OCI-LY7 (cell line): ENCODE measurements at regions not wholly inside any gene's neighbourhood (a gene's known extent, or its start where the extent isn't known, plus 50 kb on each side); places are given as distances from the start of the nearest gene placed in this dataset.

Source experiments
- BruUV-seq: library from RNA; stranded (reverse); fragments of 400-500 nt; replicated peaks from 2 replicates; lab custom pipeline; 2021; lab: Mats Ljungman, UMichigan
- CTCF ChIA-PET: fragments of 300-600 bp; sonication (Branson Sonifier 250); formaldehyde crosslinking; loops from one replicate; lab custom pipeline; 2022; ENCODE audit warnings: antibody characterized with exemption; ENCODE audit not compliant: unreplicated experiment; lab: Charles Lee
- POLR2A ChIA-PET: fragments of 300-600 bp; sonication (Branson Sonifier 250); formaldehyde crosslinking; loops from one replicate; lab custom pipeline; 2022; ENCODE audit warnings: antibody characterized with exemption; lab: Charles Lee
- DNase-seq: peaks from one replicate; pipeline ENCODE4 v3.0.0-alpha.2; 2015; ENCODE audit warnings: low spot score
- H2AFZ ChIP-seq: fragments of 200-600 bp; sonication (generic), shearing (Covaris generic); 2 replicates; pipeline ENCODE4 v1.6.1; 2014; ENCODE audit warnings: mild to moderate bottlenecking, antibody characterized with exemption, low read length, moderate library complexity
- H3K27ac ChIP-seq: fragments of 200-600 bp; sonication (generic); 2 replicates; pipeline ENCODE4 v1.5.1; 2014; ENCODE audit warnings: mixed run types, low read depth, mild to moderate bottlenecking, moderate library complexity, low read length, inconsistent platforms; ENCODE audit not compliant: poor library complexity, severe bottlenecking
- H3K36me3 ChIP-seq: fragments of 200-600 bp; sonication (generic); 2 replicates; pipeline ENCODE4 v1.6.1; 2014; ENCODE audit warnings: mild to moderate bottlenecking, antibody characterized with exemption, low read length, moderate library complexity, mixed read lengths; ENCODE audit not compliant: insufficient read depth
- H3K4me1 ChIP-seq: fragments of 200-600 bp; sonication (generic); 2 replicates; pipeline ENCODE4 v1.5.1; 2014; ENCODE audit warnings: mild to moderate bottlenecking, low read length; ENCODE audit not compliant: insufficient read depth, poor library complexity, severe bottlenecking
- H3K4me2 ChIP-seq: fragments of 200-600 bp; sonication (generic); 2 replicates; pipeline ENCODE4 v1.6.1; 2014; ENCODE audit warnings: mild to moderate bottlenecking, low read length
- H3K4me3 ChIP-seq: fragments of 200-600 bp; sonication (generic); 2 replicates; pipeline ENCODE4 v1.5.1; 2014; ENCODE audit warnings: mild to moderate bottlenecking, low read depth, low read length; ENCODE audit not compliant: poor library complexity, severe bottlenecking
- H3K79me2 ChIP-seq: fragments of 200-600 bp; sonication (generic); 2 replicates; pipeline ENCODE4 v1.6.1; 2016; ENCODE audit warnings: low read depth, mild to moderate bottlenecking, low read length, moderate library complexity, mixed read lengths; ENCODE audit not compliant: insufficient read depth
- H3K9me2 ChIP-seq: fragments of 200-600 bp; sonication (generic); 2 replicates; pipeline ENCODE4 v1.6.1; 2016; ENCODE audit warnings: mild to moderate bottlenecking, low read length, mixed read lengths; ENCODE audit not compliant: insufficient read depth
- H3K9me3 ChIP-seq: fragments of 200-600 bp; sonication (generic); 2 replicates; pipeline ENCODE4 v1.6.1; 2014; ENCODE audit warnings: mild to moderate bottlenecking, mixed run types, low read length, mixed read lengths
- H4K20me1 ChIP-seq: fragments of 200-600 bp; sonication (generic); 2 replicates; pipeline ENCODE4 v1.6.1; 2014; ENCODE audit warnings: mild to moderate bottlenecking, antibody characterized with exemption, low read length, moderate library complexity, mixed read lengths; ENCODE audit not compliant: insufficient read depth
- CTCF ChIP-seq: fragments of 200-600 bp; sonication (generic); conservative IDR thresholded peaks from 2 replicates; pipeline ENCODE4 v1.5.1; 2014; ENCODE audit warnings: mild to moderate bottlenecking, antibody characterized with exemption, low read length, moderate library complexity, mixed read lengths
- EZH2phosphoT487 ChIP-seq: fragments of 200-600 bp; sonication (generic); IDR thresholded peaks from 2 replicates; pipeline ENCODE4 v1.6.1; 2018; ENCODE audit warnings: low read depth, borderline replicate concordance, mild to moderate bottlenecking, mixed run types, antibody characterized with exemption, low read length, moderate library complexity, mixed read lengths
- intact Hi-C: fragments of 100-400 bp; cut with micrococcal nuclease; formaldehyde crosslinking; loops from one replicate; pipeline ENCODE4 v1.10.0; 2022; ENCODE audit not compliant: unreplicated experiment

- no peak overlapping the region for H3K4me2 ChIP-seq
- H3K4me3 ChIP-seq: no peak overlapping the region
- no TSS peak for BruUV-seq
- H3K27ac ChIP-seq: no peak overlapping the region
- ChIA-PET POLR2A (no interaction called here), CTCF (no interaction called here)
- DNase-seq: no peak
- H3K9me3 ChIP-seq: no peaks in the 10 kb centered on the region
- intact Hi-C loops: no loop called here
- H3K36me3 ChIP-seq: no peaks in the 10 kb centered on the region
- H2AFZ ChIP-seq: no peak overlapping the region
- H3K9me2 ChIP-seq: no peaks in the 10 kb centered on the region
- no peaks in the 10 kb centered on the region for H3K4me1 ChIP-seq
- no peaks in the 10 kb centered on the region for H4K20me1 ChIP-seq
- no peaks in the 10 kb centered on the region for H3K79me2 ChIP-seq
- TF ChIP-seq EZH2phosphoT487 (no peak), CTCF (no peak)
These were observed 125.6 kb downstream of the CXCL12 start for GRCh38 chr10:44259090-44259874.

- Histone ChIP-seq H3K4me3 (no peak overlapping the region), H4K20me1 (no peaks in the 10 kb centered on the region), H3K27ac (no peak overlapping the region), H3K9me2 (no peaks in the 10 kb centered on the region), H3K79me2 (no peaks in the 10 kb centered on the region), H2AFZ (no peak overlapping the region), H3K9me3 (no peaks in the 10 kb centered on the region), H3K4me1 (no peaks in the 10 kb centered on the region), H3K4me2 (no peak overlapping the region), H3K36me3 (no peaks in the 10 kb centered on the region)
- no peak for DNase-seq
- intact Hi-C loops: no loop called here
- BruUV-seq: no TSS peak
- POLR2A ChIA-PET: no interaction called here
- CTCF ChIA-PET: no interaction called here
- TF ChIP-seq EZH2phosphoT487: no peak
These were observed 126.3 kb downstream of the CXCL12 start for GRCh38 chr10:44258460-44259089.

- no TSS peak for BruUV-seq
- Histone ChIP-seq H3K9me2 (no peaks in the 10 kb centered on the region), H3K36me3 (no peaks in the 10 kb centered on the region), H2AFZ (no peak overlapping the region), H3K4me1 (no peaks in the 10 kb centered on the region), H3K4me2 (no peak overlapping the region), H3K79me2 (no peaks in the 10 kb centered on the region), H3K9me3 (no peaks in the 10 kb centered on the region), H4K20me1 (no peaks in the 10 kb centered on the region), H3K4me3 (no peak overlapping the region), H3K27ac (no peak overlapping the region)
- no peak for DNase-seq
- ChIA-PET CTCF (no interaction called here), POLR2A (no interaction called here)
- TF ChIP-seq CTCF (no peak), EZH2phosphoT487 (no peak)
- intact Hi-C loops: no loop called here
These were observed 126.9 kb downstream of the CXCL12 start for GRCh38 chr10:44258019-44258418.
